ENCODE measurements at regions not wholly inside any gene's neighbourhood (a gene's known extent, or its start where the extent isn't known, plus 50 kb on each side); places are given as distances from the start of the nearest gene placed in this dataset.

DNA sequence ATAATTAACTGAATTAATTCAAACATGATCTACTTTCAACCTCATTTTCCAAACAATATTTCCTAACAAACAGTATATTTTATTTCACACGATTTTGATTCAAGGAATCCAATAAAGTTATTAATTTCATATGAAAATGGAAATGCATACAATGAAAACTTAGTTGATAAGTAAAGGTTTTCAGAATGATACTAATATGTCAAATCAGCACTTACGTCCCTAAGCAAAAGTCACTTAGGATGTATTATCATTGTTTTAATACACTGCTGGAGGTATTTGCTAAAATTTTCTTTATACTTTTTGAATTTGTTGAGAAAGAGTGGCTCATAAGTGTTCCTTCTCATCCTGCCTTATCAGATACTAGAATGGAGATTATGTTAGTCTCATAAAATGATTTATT, 266.8 kb upstream of the PUDP start:
- TF ChIP-seq POLR2A (IDR thresholded peaks at IDR 0.05): no peak
- TF ChIP-seq, protein P1, sequence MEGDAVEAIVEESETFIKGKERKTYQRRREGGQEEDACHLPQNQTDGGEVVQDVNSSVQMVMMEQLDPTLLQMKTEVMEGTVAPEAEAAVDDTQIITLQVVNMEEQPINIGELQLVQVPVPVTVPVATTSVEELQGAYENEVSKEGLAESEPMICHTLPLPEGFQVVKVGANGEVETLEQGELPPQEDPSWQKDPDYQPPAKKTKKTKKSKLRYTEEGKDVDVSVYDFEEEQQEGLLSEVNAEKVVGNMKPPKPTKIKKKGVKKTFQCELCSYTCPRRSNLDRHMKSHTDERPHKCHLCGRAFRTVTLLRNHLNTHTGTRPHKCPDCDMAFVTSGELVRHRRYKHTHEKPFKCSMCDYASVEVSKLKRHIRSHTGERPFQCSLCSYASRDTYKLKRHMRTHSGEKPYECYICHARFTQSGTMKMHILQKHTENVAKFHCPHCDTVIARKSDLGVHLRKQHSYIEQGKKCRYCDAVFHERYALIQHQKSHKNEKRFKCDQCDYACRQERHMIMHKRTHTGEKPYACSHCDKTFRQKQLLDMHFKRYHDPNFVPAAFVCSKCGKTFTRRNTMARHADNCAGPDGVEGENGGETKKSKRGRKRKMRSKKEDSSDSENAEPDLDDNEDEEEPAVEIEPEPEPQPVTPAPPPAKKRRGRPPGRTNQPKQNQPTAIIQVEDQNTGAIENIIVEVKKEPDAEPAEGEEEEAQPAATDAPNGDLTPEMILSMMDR (IDR thresholded peaks at IDR 0.05): no peak
- TF ChIP-seq POLR2AphosphoS5 (IDR thresholded peaks at IDR 0.05): no peak

All from prostate gland (tissue), 2 donors.